ENCODE measurements at regions not wholly inside any gene's neighbourhood (a gene's known extent, or its start where the extent isn't known, plus 50 kb on each side); places are given as distances from the start of the nearest gene placed in this dataset.
A peak's percentile ranks its signal among the peaks of the same experiment; 100 is the strongest.

DNA sequence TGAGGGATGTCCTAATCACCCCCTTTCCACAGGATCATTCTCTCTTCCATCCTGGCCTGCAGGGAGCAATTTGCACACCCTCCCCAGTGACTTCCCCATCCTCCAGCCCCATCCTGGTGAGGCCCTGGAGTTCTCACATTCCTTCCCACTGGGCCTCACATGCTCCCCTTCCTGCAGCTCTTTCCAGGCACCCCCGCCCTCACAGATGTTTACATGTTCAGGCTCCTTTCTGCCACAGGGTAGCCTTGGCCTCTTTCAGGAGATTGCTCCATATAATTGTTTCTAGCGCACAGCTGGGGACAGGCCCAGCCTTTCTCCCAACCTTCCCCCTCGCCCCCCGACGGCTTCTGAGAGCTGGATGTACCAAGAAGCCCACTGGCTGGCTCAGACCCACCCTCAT lies 288.4 kb upstream of the TRIB2 start (continued):
- TF ChIP-seq BHLHE40 (IDR thresholded peaks at IDR 0.05; ENCODE audit: low read depth, low read length): no peak
- no peak for TF ChIP-seq PHF8 (IDR thresholded peaks at IDR 0.05; ENCODE audit: borderline replicate concordance, low read depth)
- TF ChIP-seq NR3C1 (IDR thresholded peaks at IDR 0.05): no peak
- no peak for TF ChIP-seq RAD21 (conservative IDR thresholded peaks at IDR 0.05 in 1 of 2, IDR thresholded peaks at IDR 0.05 in 1 of 2)
- TF ChIP-seq, protein P1, sequence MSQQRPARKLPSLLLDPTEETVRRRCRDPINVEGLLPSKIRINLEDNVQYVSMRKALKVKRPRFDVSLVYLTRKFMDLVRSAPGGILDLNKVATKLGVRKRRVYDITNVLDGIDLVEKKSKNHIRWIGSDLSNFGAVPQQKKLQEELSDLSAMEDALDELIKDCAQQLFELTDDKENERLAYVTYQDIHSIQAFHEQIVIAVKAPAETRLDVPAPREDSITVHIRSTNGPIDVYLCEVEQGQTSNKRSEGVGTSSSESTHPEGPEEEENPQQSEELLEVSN (IDR thresholded peaks at IDR 0.05; ENCODE audit: borderline replicate concordance, low read depth): no peak

DNA sequence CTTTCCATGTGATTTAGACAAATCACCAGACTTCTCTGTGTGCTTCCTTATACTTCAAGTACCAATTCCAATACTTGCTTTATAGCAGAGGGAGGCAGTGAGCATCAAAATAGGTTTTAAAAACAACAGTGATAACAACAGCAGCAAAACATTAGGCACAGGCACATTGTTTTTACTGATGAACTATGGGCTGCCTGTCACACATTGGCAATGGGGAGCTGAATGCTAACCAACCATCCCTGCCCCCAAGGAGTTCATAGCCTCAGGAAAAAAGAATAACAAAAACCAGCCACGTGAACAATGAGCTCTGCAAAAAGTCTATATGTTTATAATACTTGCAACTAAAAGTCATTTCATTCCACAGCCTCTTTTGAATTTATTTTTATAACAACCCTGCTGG lies 287.9 kb upstream of the TRIB2 start:
- Histone ChIP-seq H3K4me2 (no peak overlapping the region), H3K4me3 (no peak overlapping the region), H3K27ac (no peak overlapping the region), H3K9me3 (no peaks in the 10 kb centered on the region), H3K4me1 (no peaks in the 10 kb centered on the region)
- ChIA-PET CTCF (no interaction called here), POLR2A (no interaction called here)
- TF ChIP-seq FOSB (CRISPR knock-in tag; IDR thresholded peaks at IDR 0.05) (no peak), KDM5A (IDR thresholded peaks at IDR 0.05) (no peak), FOXS1 (CRISPR knock-in tag; IDR thresholded peaks at IDR 0.05) (no peak), NR3C1 (IDR thresholded peaks at IDR 0.05) (no peak), RFX5 (IDR thresholded peaks at IDR 0.05) (no peak), RCOR1 (IDR thresholded peaks at IDR 0.05; ENCODE audit: low read depth, low read length) (no peak), MYC (IDR thresholded peaks at IDR 0.05; ENCODE audit: borderline replicate concordance, low read length) (no peak), SREBF2 (IDR thresholded peaks at IDR 0.05) (no peak), EHMT2 (IDR thresholded peaks at IDR 0.05; ENCODE audit: low read depth) (no peak), JUNB (IDR thresholded peaks at IDR 0.05) (no peak)
- TF ChIP-seq, protein P2, sequence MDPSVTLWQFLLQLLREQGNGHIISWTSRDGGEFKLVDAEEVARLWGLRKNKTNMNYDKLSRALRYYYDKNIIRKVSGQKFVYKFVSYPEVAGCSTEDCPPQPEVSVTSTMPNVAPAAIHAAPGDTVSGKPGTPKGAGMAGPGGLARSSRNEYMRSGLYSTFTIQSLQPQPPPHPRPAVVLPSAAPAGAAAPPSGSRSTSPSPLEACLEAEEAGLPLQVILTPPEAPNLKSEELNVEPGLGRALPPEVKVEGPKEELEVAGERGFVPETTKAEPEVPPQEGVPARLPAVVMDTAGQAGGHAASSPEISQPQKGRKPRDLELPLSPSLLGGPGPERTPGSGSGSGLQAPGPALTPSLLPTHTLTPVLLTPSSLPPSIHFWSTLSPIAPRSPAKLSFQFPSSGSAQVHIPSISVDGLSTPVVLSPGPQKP (IDR thresholded peaks at IDR 0.05; ENCODE audit: low read depth, low read length): no peak
- FAIRE-seq (no peak), DNase-seq (ENCODE audit: low read depth in 1 of 2, low spot score in 1 of 2) (no peak), ATAC-seq (no peak)
- WGBS (ENCODE audit: missing lambda C conversion rate): 0% methylated on average over 1 of the region's 1 CpG

DNA sequence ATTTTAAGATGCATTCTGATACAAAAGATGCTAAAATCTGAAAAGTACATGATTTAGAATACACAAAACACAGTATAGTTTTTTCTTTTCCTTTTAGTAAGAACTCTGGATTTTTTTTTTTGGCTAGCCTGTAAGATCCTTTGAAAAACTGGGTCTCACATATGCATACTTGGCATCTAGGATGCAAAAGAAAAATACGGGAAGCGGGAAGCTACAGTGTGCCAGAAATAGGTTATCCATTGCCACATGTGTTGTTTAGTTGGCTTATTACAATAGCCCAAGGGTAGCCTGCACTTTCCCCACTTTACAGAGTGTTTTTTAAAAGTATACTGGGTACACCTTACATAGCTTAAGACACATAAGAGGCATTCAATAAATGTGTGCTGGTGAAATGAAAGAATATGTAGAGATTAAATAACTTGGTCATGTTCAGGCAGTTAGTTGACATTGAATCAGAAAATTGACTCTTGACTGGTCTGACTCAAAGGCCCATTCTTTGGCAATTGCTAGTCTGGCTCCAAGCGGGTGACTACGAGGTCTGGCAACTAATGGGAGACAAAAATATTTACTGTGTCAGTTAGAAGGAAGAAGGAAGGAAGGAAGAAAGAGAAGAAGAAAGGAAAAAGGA lies 286.8 kb upstream of the TRIB2 start:
- no peaks in the 10 kb centered on the region for H3K9me3 ChIP-seq
- WGBS (ENCODE audit: missing lambda C conversion rate): 29% methylated on average over 4 of the region's 4 CpGs
- CTCF ChIA-PET: interaction anchor here (1.2 kb wide), 1 partner anchor 15 kb away, joined by 4 read pairs; no protein-coding TSS in a partner anchor
- TF ChIP-seq MYC (IDR thresholded peaks at IDR 0.05; ENCODE audit: borderline replicate concordance, low read length) (no peak), NR3C1 (IDR thresholded peaks at IDR 0.05) (no peak), ZNF302 (CRISPR knock-in tag; IDR thresholded peaks at IDR 0.05) (no peak)
- TF ChIP-seq, protein P3, sequence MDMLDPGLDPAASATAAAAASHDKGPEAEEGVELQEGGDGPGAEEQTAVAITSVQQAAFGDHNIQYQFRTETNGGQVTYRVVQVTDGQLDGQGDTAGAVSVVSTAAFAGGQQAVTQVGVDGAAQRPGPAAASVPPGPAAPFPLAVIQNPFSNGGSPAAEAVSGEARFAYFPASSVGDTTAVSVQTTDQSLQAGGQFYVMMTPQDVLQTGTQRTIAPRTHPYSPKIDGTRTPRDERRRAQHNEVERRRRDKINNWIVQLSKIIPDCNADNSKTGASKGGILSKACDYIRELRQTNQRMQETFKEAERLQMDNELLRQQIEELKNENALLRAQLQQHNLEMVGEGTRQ (IDR thresholded peaks at IDR 0.05): no peak
- H3K4me1 ChIP-seq: no peaks in the 10 kb centered on the region
- no peak overlapping the region for H3K27ac ChIP-seq
- DNase-seq (ENCODE audit: low read depth in 1 of 2, low spot score in 1 of 2) (no peak), FAIRE-seq (peak; percentile 13), ATAC-seq (no peak)
- H3K4me3 ChIP-seq: no peak overlapping the region
- no peak overlapping the region for H3K4me2 ChIP-seq
- POLR2A ChIA-PET: no interaction called here

DNA sequence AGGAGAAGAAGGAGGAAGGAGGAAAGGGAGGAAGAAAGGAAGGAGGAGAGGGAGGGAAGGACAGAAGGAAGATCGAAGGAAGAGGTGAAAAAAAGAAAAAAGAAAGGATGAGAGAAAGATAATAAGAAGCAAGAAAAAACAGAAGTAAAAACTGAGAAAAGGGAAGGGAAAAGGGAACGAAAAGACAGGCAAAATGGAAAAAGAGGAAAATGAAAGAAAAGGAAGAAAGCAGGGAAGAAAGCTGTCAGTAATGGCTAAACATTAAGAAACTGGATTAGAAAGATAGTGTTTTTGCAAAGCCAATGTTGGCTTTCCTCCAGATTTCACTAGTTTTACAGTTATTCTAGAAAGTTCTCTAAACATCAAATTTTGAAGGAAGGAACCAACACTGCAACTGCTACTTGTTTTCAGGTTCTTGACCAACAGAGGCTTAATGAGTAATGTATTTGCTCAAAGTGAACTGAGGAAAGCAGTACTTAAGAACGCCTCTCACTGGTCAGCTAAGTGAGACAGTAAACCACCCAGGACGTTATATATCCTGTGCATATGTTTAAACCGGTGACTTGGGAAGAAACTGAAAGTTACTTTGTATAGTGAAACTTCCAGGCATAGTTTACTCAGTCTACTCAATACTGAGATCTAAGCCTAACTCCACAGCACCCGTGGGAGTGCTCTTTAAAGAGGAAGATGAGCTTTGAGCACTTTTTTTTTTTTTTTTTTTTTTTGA lies 286.2 kb upstream of the TRIB2 start:
- Histone ChIP-seq H3K27ac (no peak overlapping the region), H3K9me3 (no peaks in the 10 kb centered on the region), H3K4me2 (peak overlapping the region; percentile 17; the same call in 1 of the 3 replicates), H3K4me1 (no peaks in the 10 kb centered on the region), H3K4me3 (no peak overlapping the region)
- DNase-seq (ENCODE audit: low read depth in 1 of 2, low spot score in 1 of 2) (no peak), FAIRE-seq (no peak), ATAC-seq (0 out of 6 replicates have a peak, but pooled peaks of 1 of the 2 experiments have one; percentile 50)
- ChIA-PET CTCF (interaction anchor here (1.2 kb wide), 1 partner anchor 15 kb away, joined by 4 read pairs; no protein-coding TSS in a partner anchor), POLR2A (no interaction called here)
- WGBS (ENCODE audit: missing lambda C conversion rate): 10% methylated on average over 6 of the region's 6 CpGs
- TF ChIP-seq JUNB (IDR thresholded peaks at IDR 0.05) (no peak), EHMT2 (IDR thresholded peaks at IDR 0.05; ENCODE audit: low read depth) (no peak)

Measured in A549 (cell line).